Fibroblast of peridontal ligament (primary cell): ENCODE measurements at regions not wholly inside any gene's neighbourhood (a gene's known extent, or its start where the extent isn't known, plus 50 kb on each side); places are given as distances from the start of the nearest gene placed in this dataset.

Source experiments
- DNase-seq: peaks from one replicate; pipeline ENCODE4 v3.0.0-alpha.2; 2010; ENCODE audit errors: extremely low read depth

GRCh38 chr11:122277493-122277892 is 161.5 kb upstream of the BLID start:
- DNase-seq = no peak

- no peak for DNase-seq
Observed at GRCh38 chr11:122276221-122276620, 160.2 kb upstream of the BLID start.

GRCh38 chr11:122275508-122275907 is 159.5 kb upstream of the BLID start:
- DNase-seq = no peak

GRCh38 chr11:122273476-122274191 is 157.6 kb upstream of the BLID start:
- DNase-seq = no peak

GRCh38 chr11:122271745-122272144 is 155.7 kb upstream of the BLID start:
- DNase-seq = no peak

- no peak for DNase-seq
Observed at GRCh38 chr11:122271137-122271536, 155.1 kb upstream of the BLID start.

- no peak for DNase-seq
Observed at GRCh38 chr11:122270535-122270934, 154.5 kb upstream of the BLID start.

GRCh38 chr11:122269824-122270223 is 153.8 kb upstream of the BLID start:
- DNase-seq = no peak

GRCh38 chr11:122268601-122269130 is 152.7 kb upstream of the BLID start:
- DNase-seq = no peak

GRCh38 chr11:122267602-122268001 is 151.6 kb upstream of the BLID start:
- peak; percentile 80 for DNase-seq

GRCh38 chr11:122265981-122266380 is 150.0 kb upstream of the BLID start:
- DNase-seq = no peak

- no peak for DNase-seq
Observed at GRCh38 chr11:122264121-122264520, 148.1 kb upstream of the BLID start.

GRCh38 chr11:122261546-122261945 is 145.5 kb upstream of the BLID start:
- DNase-seq = no peak

GRCh38 chr11:122259195-122259821 is 143.3 kb upstream of the BLID start:
- DNase-seq = no peak

GRCh38 chr11:122258446-122259194 is 142.6 kb upstream of the BLID start:
- no peak for DNase-seq

- DNase-seq = peak; percentile 50
Observed at GRCh38 chr11:122253589-122254231, 137.7 kb upstream of the BLID start.

- DNase-seq = no peak
Observed at GRCh38 chr11:122248939-122249338, 132.9 kb upstream of the BLID start.

GRCh38 chr11:122248131-122248530 is 132.1 kb upstream of the BLID start:
- DNase-seq = no peak

- no peak for DNase-seq
Observed at GRCh38 chr11:122246874-122247273, 130.9 kb upstream of the BLID start.

GRCh38 chr11:122242731-122243130 is 126.7 kb upstream of the BLID start:
- DNase-seq = no peak

GRCh38 chr11:122241566-122241965 is 125.6 kb upstream of the BLID start:
- DNase-seq = no peak

- DNase-seq = no peak
Observed at GRCh38 chr11:122240638-122241037, 124.6 kb upstream of the BLID start.
